ENCODE measurements at regions not wholly inside any gene's neighbourhood (a gene's known extent, or its start where the extent isn't known, plus 50 kb on each side); places are given as distances from the start of the nearest gene placed in this dataset.
"Not testable (repeated sequence)": the region's sequence is repeated elsewhere in the genome, so short reads cannot be mapped to it uniquely, and the experiment has no call there.

DNA sequence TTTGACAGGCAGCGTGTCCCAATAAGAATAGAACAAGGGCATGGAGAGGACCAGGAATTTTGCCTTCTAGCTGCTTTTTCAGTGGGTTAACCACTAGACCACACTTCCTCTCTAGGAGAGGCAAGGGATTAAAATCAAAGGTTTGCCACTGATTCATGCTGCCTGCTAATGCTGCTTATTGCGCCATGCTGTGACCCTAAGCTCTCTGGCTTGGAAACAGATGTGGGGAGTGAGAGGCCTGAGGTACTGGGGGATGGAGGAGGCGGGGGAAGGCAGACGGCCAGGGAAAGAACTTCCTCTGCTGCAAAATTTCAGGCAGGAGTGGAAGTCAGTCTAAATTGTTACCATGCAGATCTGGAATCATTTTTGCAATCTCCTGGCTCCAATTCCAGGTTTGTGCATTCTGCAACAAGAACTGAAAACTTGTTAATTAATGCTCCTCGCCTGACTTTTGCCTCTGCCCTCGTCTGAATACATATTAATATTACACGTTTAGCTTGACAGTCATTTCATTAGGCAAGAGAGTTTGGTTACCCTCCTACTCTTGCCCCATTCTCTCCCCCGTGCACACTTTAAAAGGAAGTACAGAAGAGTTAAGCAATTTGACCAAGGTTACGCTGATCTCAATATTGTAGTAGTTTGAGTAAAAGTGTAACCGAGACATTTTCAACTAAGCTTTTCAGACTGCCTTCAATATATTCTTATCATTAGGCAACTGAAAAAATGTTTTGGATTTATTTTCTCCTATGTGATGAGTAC, 121.7 kb upstream of the SPRED1 start:
- Histone ChIP-seq H3K27ac (peak overlapping the region; percentile 78 to 90), H3K9me3 (no peaks in the 10 kb centered on the region), H3K27me3 (no peaks in the 10 kb centered on the region), H3K4me1 (no peaks in the 10 kb centered on the region), H3K4me3 (no peak overlapping the region), H3K36me3 (no peaks in the 10 kb centered on the region)
- peak; percentile 58 to 75 for DNase-seq (ENCODE audit: low spot score in 2 of 2)
- no peak for TF ChIP-seq CTCF (IDR thresholded peaks at IDR 0.05)
- TF ChIP-seq POLR2AphosphoS5 (IDR thresholded peaks at IDR 0.05), result peak; percentile 78 to 90 (median 88)
- intact Hi-C loops (cut with DNase I; ENCODE audit: low total_unique reads), result no loop called here

DNA sequence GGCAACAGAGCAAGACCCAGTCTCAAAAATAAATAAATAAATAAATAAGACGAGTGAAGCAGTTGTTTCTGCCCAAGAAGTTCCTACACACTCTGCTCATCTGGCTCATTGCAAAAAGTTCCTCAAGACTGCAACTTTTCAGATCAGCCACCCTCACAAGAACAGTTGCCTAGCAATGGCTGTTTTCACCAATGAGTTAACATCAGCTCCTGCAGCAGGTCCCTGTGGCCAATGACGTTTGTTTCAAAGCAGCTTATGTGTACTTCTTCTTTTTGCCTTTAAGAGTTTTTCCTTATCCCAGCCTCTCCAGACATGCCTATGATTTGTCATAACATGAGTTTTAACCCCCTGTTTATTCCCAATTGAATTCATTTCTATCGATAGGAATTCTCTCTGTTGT, 118.4 kb upstream of the SPRED1 start:
- H3K27ac ChIP-seq, result no peak overlapping the region
- H3K27me3 ChIP-seq, result no peaks in the 10 kb centered on the region
- no peak overlapping the region for H3K4me3 ChIP-seq
- no peak for DNase-seq (ENCODE audit: low spot score in 2 of 2)
- no peaks in the 10 kb centered on the region for H3K9me3 ChIP-seq
- H3K36me3 ChIP-seq, result no peaks in the 10 kb centered on the region
- H3K4me1 ChIP-seq, result no peaks in the 10 kb centered on the region
- intact Hi-C loops (cut with DNase I; ENCODE audit: low total_unique reads), result no loop called here
- TF ChIP-seq POLR2AphosphoS5 (IDR thresholded peaks at IDR 0.05), result no peak
- TF ChIP-seq CTCF (IDR thresholded peaks at IDR 0.05), result no peak
- no peak for TF ChIP-seq POLR2A (IDR thresholded peaks at IDR 0.05)

DNA sequence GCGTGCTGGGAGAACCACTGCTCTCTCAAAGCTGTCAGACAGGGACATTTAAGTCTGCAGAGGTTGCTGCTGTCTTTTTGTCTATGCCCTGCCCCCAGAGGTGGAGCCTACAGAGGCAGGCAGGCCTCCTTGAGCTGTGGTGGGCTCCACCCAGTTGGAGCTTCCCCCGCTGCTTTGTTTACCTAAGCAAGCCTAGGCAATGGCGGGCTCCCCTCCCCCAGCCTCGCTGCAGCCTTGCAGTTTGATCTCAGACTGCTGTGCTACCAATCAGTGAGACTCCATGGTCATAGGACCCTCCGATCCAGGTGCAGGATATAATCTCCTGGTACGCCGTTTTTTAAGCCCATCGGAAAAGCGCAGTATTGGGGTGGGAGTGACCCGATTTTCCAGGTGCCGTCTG, 110.4 kb upstream of the SPRED1 start:
- H3K4me3 ChIP-seq; H3K27me3 ChIP-seq; H3K36me3 ChIP-seq; H3K27ac ChIP-seq; H3K9me3 ChIP-seq; H3K4me1 ChIP-seq; intact Hi-C loops (cut with DNase I; ENCODE audit: low total_unique reads); DNase-seq (ENCODE audit: low spot score in 2 of 2): not testable (repeated sequence)

GRCh38 chr15:38144921-38145320, 107.7 kb upstream of the SPRED1 start:
- Histone ChIP-seq H3K36me3 (no peaks in the 10 kb centered on the region), H3K27me3 (no peaks in the 10 kb centered on the region)
- intact Hi-C loops (cut with DNase I; ENCODE audit: low total_unique reads), result no loop called here

DNA sequence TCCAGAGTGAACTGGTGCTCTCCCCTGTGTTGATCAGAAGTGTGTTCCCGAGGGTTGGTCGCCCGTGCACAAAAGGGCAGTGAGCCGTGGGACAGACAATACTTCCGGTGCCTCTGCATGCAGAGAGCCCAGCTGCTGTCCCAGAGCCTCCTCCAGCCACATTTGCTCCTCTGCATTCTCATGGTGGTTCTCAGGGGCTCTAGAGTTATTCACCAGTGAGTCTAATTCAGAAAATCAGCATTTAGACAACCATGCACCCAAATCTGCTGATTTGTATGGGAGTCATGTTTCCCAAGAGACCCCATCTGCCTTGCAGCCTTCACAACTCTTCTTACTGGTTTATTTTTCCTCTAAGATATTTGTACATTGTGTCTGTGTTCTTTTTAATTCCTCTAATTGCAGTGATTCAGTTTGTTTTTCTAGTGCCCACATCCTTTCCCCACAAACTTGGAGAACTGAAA, 107.0 kb upstream of the SPRED1 start:
- DNase-seq (ENCODE audit: low spot score in 2 of 2), result no peak
- Histone ChIP-seq H3K9me3 (peaks cover 7 to 8% of the 10 kb centered on the region in 2 donors), H3K4me3 (no peak overlapping the region), H3K27ac (no peak overlapping the region), H3K27me3 (no peaks in the 10 kb centered on the region), H3K4me1 (no peaks in the 10 kb centered on the region), H3K36me3 (no peaks in the 10 kb centered on the region)
- intact Hi-C loops (cut with DNase I; ENCODE audit: low total_unique reads), result no loop called here
- TF ChIP-seq POLR2AphosphoS5 (IDR thresholded peaks at IDR 0.05), result no peak
- no peak for TF ChIP-seq CTCF (IDR thresholded peaks at IDR 0.05)
- no peak for TF ChIP-seq POLR2A (IDR thresholded peaks at IDR 0.05)

More at GRCh38 chr15:38144921-38145320, 107.7 kb upstream of the SPRED1 start:
- no peaks in the 10 kb centered on the region for H3K4me1 ChIP-seq
- no peak for TF ChIP-seq CTCF (IDR thresholded peaks at IDR 0.05)
- no peak for TF ChIP-seq POLR2AphosphoS5 (IDR thresholded peaks at IDR 0.05)
- TF ChIP-seq POLR2A (IDR thresholded peaks at IDR 0.05), result no peak
- no peak overlapping the region for H3K4me3 ChIP-seq
- H3K9me3 ChIP-seq, result no peaks in the 10 kb centered on the region
- no peak for DNase-seq (ENCODE audit: low spot score in 2 of 2)
- H3K27ac ChIP-seq, result no peak overlapping the region

All from breast epithelium (tissue), 4 donors.